ENCODE measurements at regions not wholly inside any gene's neighbourhood (a gene's known extent, or its start where the extent isn't known, plus 50 kb on each side); places are given as distances from the start of the nearest gene placed in this dataset.

DNA sequence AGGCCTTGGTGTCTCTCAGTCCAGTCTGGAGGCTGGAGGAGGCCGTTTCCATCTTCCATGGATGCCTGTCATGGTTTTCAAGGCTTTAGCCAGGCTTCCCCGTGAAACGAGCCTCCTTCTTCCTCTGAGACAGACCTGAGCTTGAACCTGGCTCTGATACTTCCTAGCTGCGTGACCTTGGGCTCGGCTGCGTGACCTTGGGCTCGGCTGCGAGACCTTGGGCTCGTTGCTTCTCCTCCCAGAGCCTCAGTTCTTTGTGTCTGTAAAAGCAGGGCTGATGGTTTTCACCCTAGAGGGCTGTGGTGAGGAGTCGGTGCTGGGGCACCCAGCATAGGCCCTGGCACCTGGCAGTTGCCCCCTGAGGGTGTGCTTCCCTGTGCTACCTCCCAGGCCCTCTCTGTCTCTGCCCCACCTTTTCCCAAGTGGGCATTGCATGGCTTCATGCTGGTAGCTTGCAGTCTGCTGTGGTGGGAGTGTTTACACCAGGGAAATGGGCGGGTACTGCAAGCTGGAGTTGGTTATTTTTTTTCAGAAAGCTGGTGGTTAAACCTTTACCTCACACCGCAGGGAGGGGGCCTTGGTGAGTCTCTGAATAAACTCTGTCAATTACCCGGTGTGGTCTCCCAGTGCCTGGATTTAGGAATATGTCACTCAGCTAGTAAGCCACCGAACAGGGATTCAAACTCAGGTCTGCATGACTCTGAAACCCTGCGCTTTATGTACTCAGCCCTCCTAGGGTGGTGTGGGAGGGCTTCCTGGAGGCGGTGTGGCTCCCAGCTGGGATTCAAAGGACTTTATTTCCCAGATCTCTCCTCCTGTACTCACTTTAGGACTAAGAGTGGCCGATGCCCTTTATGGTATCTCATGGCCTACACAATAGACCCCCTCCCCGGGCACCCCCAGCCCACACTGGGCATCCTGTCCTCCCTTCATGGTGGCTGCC lies 129.0 kb upstream of the CIBAR2 start:
- Histone ChIP-seq H3K36me3 (ENCODE audit: insufficient read depth, low read length) (no peaks in the 10 kb centered on the region), H3K27ac (ENCODE audit: low read length) (no peak overlapping the region), H3K9me2 (ENCODE audit: insufficient read depth, low read length) (no peaks in the 10 kb centered on the region), H3K4me3 (ENCODE audit: low read length) (no peak overlapping the region), H3K79me2 (replicated peaks; ENCODE audit: insufficient read depth, low read length) (no peaks in the 10 kb centered on the region), H3K4me2 (ENCODE audit: low read length) (no peak overlapping the region), H3K9ac (ENCODE audit: low read length) (no peak overlapping the region), H3K9me3 (ENCODE audit: low read length) (no peaks in the 10 kb centered on the region), H3F3A (ENCODE audit: insufficient read depth, low read length, poor library complexity, severe bottlenecking) (no peaks in the 10 kb centered on the region), H2AFZ (ENCODE audit: low read depth, low read length) (no peak overlapping the region), H3K27me3 (ENCODE audit: insufficient read depth, low read depth, low read length) (no peaks in the 10 kb centered on the region), H4K20me1 (ENCODE audit: insufficient read depth) (no peaks in the 10 kb centered on the region)
- no peak for TF ChIP-seq EZH2 (IDR thresholded peaks at IDR 0.05; ENCODE audit: borderline replicate concordance, insufficient read depth, low read length, poor library complexity, severe bottlenecking)
- no peak for TF ChIP-seq MXI1 (conservative IDR thresholded peaks at IDR 0.05; ENCODE audit: poor library complexity, severe bottlenecking)
- TF ChIP-seq RAD21 (conservative IDR thresholded peaks at IDR 0.05) = no peak
- no peak for TF ChIP-seq SMC3 (conservative IDR thresholded peaks at IDR 0.05; ENCODE audit: poor library complexity)
- TF ChIP-seq, protein P1, sequence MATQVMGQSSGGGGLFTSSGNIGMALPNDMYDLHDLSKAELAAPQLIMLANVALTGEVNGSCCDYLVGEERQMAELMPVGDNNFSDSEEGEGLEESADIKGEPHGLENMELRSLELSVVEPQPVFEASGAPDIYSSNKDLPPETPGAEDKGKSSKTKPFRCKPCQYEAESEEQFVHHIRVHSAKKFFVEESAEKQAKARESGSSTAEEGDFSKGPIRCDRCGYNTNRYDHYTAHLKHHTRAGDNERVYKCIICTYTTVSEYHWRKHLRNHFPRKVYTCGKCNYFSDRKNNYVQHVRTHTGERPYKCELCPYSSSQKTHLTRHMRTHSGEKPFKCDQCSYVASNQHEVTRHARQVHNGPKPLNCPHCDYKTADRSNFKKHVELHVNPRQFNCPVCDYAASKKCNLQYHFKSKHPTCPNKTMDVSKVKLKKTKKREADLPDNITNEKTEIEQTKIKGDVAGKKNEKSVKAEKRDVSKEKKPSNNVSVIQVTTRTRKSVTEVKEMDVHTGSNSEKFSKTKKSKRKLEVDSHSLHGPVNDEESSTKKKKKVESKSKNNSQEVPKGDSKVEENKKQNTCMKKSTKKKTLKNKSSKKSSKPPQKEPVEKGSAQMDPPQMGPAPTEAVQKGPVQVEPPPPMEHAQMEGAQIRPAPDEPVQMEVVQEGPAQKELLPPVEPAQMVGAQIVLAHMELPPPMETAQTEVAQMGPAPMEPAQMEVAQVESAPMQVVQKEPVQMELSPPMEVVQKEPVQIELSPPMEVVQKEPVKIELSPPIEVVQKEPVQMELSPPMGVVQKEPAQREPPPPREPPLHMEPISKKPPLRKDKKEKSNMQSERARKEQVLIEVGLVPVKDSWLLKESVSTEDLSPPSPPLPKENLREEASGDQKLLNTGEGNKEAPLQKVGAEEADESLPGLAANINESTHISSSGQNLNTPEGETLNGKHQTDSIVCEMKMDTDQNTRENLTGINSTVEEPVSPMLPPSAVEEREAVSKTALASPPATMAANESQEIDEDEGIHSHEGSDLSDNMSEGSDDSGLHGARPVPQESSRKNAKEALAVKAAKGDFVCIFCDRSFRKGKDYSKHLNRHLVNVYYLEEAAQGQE (IDR thresholded peaks at IDR 0.05; ENCODE audit: borderline replicate concordance) = no peak
- TF ChIP-seq TAF1 (IDR thresholded peaks at IDR 0.05; ENCODE audit: low read depth) = no peak
- TF ChIP-seq EP300 (conservative IDR thresholded peaks at IDR 0.05; ENCODE audit: poor library complexity, severe bottlenecking) = no peak
- TF ChIP-seq POLR2AphosphoS5 (IDR thresholded peaks at IDR 0.05) = no peak
- TF ChIP-seq, protein P2, sequence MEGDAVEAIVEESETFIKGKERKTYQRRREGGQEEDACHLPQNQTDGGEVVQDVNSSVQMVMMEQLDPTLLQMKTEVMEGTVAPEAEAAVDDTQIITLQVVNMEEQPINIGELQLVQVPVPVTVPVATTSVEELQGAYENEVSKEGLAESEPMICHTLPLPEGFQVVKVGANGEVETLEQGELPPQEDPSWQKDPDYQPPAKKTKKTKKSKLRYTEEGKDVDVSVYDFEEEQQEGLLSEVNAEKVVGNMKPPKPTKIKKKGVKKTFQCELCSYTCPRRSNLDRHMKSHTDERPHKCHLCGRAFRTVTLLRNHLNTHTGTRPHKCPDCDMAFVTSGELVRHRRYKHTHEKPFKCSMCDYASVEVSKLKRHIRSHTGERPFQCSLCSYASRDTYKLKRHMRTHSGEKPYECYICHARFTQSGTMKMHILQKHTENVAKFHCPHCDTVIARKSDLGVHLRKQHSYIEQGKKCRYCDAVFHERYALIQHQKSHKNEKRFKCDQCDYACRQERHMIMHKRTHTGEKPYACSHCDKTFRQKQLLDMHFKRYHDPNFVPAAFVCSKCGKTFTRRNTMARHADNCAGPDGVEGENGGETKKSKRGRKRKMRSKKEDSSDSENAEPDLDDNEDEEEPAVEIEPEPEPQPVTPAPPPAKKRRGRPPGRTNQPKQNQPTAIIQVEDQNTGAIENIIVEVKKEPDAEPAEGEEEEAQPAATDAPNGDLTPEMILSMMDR (IDR thresholded peaks at IDR 0.05; ENCODE audit: poor library complexity, severe bottlenecking) = no peak

DNA sequence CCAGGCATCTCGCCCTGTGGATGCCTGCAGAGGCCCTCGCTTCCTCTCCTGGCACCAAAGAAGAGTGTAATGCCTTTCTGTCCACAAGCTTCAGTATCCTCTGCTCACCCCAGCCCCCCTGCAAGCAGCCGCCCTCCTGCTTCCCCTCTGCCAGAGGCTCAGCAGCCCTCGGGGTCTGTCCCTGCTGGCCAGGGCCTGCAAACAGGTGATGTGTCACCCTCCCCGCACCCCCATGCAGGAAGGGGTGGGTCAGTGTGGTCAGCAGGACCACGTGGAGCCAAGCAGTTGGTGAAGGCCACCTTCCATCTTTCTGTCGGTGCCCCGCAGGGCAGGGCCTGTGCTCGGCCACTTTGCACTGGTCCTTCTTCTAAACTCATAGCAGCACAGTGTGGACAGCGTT lies 129.9 kb upstream of the CIBAR2 start:
- Histone ChIP-seq H3K79me2 (replicated peaks; ENCODE audit: insufficient read depth, low read length) (no peaks in the 10 kb centered on the region), H3K4me2 (ENCODE audit: low read length) (no peak overlapping the region), H3F3A (ENCODE audit: insufficient read depth, low read length, poor library complexity, severe bottlenecking) (no peaks in the 10 kb centered on the region), H3K36me3 (ENCODE audit: insufficient read depth, low read length) (no peaks in the 10 kb centered on the region), H3K27me3 (ENCODE audit: insufficient read depth, low read depth, low read length) (no peaks in the 10 kb centered on the region), H4K20me1 (ENCODE audit: insufficient read depth) (no peaks in the 10 kb centered on the region), H3K9me2 (ENCODE audit: insufficient read depth, low read length) (no peaks in the 10 kb centered on the region), H3K4me3 (ENCODE audit: low read length) (no peak overlapping the region), H3K9me3 (ENCODE audit: low read length) (no peaks in the 10 kb centered on the region), H2AFZ (ENCODE audit: low read depth, low read length) (no peak overlapping the region), H3K27ac (ENCODE audit: low read length) (no peak overlapping the region), H3K9ac (ENCODE audit: low read length) (no peak overlapping the region)
- TF ChIP-seq MXI1 (conservative IDR thresholded peaks at IDR 0.05; ENCODE audit: poor library complexity, severe bottlenecking) (no peak), SMC3 (conservative IDR thresholded peaks at IDR 0.05; ENCODE audit: poor library complexity) (no peak), EP300 (conservative IDR thresholded peaks at IDR 0.05; ENCODE audit: poor library complexity, severe bottlenecking) (no peak), POLR2AphosphoS5 (IDR thresholded peaks at IDR 0.05) (no peak), RAD21 (conservative IDR thresholded peaks at IDR 0.05) (no peak), TAF1 (IDR thresholded peaks at IDR 0.05; ENCODE audit: low read depth) (no peak), EZH2 (IDR thresholded peaks at IDR 0.05; ENCODE audit: borderline replicate concordance, insufficient read depth, low read length, poor library complexity, severe bottlenecking) (no peak)
- TF ChIP-seq, protein P1 (IDR thresholded peaks at IDR 0.05; ENCODE audit: borderline replicate concordance) = no peak
- TF ChIP-seq, protein P2 (IDR thresholded peaks at IDR 0.05; ENCODE audit: poor library complexity, severe bottlenecking) = no peak
